NCI-H226 (cell line): ENCODE measurements at regions not wholly inside any gene's neighbourhood (a gene's known extent, or its start where the extent isn't known, plus 50 kb on each side); places are given as distances from the start of the nearest gene placed in this dataset.
A peak's percentile ranks its signal among the peaks of the same experiment; 100 is the strongest.
"Not testable (repeated sequence)": the region's sequence is repeated elsewhere in the genome, so short reads cannot be mapped to it uniquely, and the experiment has no call there.

Source experiments
- DNase-seq: peaks from one replicate; pipeline ENCODE4 v3.0.0-alpha.2; 2015

DNA sequence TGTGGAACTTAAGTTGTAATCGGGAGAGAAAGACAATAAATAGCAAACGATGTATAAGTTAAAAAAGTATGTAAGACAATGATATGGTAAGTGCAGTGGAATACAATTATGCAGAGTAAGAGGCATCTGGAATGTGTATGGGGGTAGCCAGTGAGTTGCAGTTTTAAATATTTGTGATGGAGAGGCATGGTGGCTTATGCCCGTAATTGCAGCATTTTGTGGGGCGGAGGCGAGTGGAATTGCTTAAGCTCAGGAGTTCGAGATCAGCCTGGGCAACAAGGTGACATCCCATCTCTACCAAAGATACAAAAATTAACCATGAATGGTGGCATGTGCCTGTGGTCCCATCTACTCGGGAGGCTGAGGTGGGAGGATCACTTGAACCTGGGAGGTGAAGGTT, 52.5 kb upstream of the WDFY3 start:
- DNase-seq = no peak

DNA sequence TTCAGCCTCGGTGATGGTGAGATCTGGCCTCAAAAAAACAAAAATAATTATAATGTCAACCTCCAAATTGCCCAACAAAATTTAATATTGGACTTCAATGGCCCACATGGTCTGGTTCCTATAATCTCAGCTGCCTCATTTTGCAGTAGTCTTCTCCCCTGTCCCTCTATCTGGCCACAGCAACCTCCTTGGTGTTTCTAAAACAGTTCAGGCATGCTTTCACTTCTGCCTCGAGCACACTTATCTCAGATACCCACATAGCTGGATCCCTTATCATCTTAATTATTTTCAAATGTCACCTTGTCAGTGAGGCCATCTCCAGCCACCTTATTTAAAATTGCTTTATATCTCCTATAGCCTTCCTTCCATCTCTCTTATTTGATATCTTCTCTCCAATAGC, 52.9 kb upstream of the WDFY3 start:
- DNase-seq = no peak

- DNase-seq = no peak
Observed at GRCh38 chr4:85024671-85025070, 58.2 kb upstream of the WDFY3 start.

DNA sequence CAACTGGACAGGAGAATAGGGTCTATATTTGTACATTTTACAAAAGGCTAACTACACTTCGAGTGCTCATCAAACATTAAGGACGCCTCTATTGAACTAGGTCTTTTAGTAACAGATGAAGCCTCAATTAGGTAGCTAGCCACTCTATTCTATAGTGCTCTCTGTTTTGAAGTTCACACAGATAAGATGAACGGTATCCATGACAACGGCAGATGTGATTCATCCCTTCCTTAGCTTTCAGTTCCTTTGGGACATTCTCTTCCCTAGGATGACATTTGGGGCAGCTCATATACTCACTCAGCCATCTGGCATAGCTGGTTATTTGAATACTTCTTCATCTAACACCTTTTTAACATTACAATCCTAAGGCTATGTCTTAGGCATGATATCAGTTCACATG, 62.4 kb upstream of the WDFY3 start:
- no peak for DNase-seq

DNA sequence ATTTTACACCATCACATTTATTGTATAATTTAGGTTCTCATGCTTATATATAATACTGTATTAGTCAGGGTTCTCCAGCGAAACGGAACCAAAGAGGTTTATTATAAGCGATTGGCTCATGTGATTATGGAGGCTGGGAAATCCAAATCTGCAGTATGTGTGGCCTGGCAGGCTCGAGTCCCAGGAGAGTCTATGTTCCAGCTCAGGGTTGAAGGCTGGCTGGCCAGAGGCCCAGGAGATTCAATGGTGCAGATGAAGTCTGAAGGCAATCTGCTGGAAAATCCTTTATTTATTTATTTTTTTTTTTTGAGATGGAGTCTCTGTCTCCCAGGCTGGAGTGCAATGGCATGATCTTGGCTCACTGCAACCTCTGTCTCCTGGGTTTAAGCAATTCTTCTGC, 63.0 kb upstream of the WDFY3 start:
- DNase-seq = no peak

DNA sequence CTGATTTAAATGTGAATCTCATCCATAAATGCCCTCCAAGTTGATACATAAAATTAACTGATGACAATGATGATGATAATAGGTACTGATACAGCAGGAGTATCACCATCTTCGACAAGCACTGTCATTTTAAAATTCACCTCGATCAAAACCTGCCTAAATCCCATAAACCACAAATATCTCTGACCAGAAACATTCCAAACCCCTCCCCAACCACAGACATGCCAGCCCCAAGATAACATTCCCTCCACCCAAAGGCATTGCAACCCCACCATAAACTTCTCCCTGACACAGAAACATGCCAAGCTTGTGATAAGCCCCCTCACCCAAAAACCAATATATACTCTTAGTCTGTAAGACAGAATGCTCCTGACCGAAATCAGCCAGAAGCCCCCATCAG, 63.7 kb upstream of the WDFY3 start:
- no peak for DNase-seq

GRCh38 chr4:85033838-85034237, 67.3 kb upstream of the WDFY3 start:
- DNase-seq = not testable (repeated sequence)

GRCh38 chr4:85039526-85039925, 73.0 kb upstream of the WDFY3 start:
- DNase-seq = peak; percentile 8

GRCh38 chr4:85043812-85044496, 77.5 kb upstream of the WDFY3 start:
- DNase-seq = peak; percentile 1

DNA sequence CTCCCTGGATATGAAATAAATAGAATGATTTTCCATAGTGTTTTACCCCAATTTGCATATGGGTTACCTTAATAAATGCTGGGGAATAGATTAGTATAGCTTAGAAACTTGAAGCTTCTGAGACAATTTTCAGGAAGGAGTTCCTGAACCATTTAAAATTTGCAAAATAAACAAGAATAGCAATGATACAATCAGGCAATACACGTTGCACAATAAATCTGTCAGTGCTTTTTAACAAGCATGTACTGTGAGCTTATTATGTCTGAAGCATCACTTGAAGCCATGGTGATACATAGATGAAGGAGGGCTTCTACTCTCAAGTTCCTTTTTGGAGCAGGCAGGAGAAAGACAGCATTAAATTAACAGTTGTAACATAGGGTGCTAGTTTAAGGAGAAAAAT, 84.2 kb upstream of the WDFY3 start:
- no peak for DNase-seq

DNA sequence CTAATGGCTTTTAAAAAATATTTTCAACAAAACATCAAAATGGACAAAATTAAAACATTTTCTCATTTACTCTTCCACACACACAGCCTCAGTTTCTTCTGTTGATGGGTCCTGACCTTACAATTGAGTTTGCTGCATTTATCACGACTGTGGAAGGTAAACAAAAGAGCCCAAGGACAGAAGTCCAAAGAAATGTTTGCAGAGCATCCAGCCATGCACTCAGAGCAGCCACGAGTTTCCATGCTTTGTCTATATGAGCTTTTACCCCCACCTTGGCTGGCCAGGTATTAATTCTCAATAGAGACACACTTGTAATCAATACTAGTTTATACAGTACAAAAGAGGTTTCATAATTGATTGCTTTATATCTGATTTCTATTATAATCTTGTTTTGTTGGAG, 85.0 kb upstream of the WDFY3 start:
- DNase-seq = no peak

- DNase-seq = not testable (repeated sequence)
Observed at GRCh38 chr4:85054925-85055324, 88.4 kb upstream of the WDFY3 start.

- peak; percentile 2 for DNase-seq
Observed at GRCh38 chr4:85058551-85058950, 92.1 kb upstream of the WDFY3 start.

GRCh38 chr4:85061974-85062373, 95.5 kb upstream of the WDFY3 start:
- no peak for DNase-seq

DNA sequence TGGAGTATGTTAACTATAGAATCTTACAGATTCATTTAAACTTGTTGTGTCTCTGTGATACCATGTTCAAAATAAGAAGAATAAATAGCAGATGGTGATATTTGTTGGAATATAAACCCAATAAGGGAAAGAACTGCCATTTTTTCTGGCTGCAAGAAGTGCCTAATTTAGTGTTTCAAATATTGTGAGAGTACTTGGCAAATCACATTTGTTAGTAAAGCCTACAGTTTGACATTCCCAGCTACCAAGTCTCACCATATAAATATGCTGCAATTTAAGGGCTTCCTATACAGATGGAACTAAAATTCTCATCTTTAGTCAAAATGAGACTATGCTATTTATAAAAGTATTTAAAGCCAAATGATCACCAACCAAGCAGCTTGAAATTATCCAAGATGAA, 96.0 kb upstream of the WDFY3 start:
- no peak for DNase-seq

- no peak for DNase-seq
Observed at GRCh38 chr4:85067342-85067741, 100.9 kb upstream of the WDFY3 start.

DNA sequence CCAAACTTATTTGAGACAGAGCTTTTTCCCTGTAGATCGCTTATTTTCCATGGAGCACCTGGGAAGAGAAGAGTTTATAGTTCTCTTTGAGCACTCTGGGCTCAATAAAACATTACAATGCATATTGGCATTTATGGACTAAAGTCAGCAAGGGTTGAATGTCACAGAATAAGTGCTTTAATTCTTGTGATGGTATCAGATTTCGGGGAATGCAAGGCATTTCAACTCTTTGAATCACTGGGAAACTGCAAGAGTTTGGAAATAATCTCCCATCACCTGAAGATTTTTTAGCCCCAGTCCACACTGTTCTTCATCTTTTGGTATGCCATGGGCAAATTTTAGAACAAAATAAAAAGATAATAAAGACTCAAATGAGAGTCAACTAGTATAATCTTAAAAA, 111.5 kb upstream of the WDFY3 start:
- DNase-seq = no peak

DNA sequence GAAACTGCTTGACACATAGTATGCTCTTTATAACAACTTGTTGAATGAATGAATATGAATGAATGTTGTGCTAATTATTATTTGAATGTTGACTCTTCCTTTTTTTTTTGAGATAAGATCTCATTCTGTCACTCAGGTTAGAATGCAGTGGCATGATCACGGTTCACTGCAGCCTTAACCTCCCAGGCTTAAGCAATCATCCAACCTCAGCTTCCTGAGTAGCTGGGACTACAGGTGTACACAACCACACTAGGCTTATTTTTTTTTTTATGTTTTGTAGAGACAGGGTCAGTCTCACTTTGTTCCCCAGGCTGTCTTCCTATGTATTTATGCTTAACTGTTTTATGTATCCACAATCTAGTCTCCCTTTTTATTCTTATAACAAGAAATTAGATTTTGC, 114.7 kb upstream of the WDFY3 start:
- DNase-seq = no peak

DNA sequence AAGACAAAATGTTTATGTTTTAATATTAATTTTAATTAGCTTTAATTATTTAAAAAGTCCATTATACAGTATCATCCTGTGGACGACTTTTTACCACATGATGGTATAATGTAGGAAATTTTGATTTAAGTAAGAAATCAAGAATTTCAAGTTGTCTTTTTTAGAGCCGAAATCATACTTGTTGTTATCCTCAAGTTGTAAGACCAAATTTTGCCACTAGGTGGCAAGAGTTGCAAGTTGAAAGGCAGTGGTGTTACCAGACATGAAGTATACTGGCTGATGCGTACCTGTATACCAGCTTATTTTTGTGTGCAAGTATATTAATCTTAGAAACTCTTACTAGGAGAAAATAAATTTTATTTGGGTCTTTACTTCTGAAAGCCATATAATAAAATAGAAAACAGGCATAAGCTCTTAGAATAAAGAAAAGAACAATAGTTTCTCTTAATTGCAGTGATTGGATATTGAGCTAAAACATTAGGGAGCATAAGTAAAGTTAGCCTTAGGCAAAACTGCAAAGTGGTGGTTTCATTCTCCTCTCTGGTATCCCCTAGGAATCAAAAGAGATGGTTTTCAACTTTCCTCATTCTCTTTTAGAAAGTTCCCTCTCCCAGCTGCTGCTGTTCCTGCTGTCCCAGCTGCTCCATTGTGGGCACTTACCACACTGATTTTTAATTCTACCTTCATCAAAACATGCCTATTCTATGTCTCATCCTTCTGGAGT, 118.0 kb upstream of the WDFY3 start:
- peak; percentile 35 for DNase-seq

DNA sequence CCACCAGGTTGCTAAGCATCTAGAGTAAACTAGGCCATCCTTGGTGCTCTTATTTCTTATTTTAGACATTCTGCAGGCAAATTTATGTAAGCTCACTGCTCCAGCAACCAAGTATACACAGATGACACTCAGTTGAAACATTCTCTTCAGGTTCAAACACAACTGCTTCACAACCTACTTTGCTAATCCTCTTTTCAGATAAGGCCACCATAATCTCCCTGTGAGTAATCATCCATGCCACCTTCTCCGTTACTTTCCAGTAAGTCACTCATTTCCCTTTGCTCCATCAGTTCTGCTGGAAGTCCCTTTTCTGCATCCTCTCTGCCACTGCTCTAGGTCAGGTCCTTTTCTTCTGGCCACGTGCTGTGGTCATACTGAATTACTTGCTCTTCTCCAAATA, 120.2 kb upstream of the WDFY3 start:
- no peak for DNase-seq

- no peak for DNase-seq
Observed at GRCh38 chr4:85092536-85092935, 126.0 kb upstream of the WDFY3 start.

DNA sequence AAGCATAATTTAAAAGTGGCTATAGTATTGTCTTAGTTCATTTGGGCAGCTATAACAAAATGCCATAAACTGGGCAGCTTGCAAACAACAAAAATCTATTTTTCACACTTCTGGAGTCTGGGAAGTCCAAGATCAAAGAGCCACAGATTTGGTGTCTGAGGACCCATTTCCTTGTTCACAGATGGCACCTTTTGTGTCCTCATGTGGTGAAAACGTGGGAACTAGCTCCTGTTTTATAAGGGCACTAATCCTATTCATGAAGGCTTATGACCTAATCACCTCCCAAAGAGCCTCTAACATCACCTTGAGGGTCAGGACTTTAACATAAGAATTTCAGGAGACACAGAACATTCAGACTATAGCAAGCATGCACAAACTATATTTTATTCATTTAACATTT, 126.5 kb upstream of the WDFY3 start:
- DNase-seq = no peak

DNA sequence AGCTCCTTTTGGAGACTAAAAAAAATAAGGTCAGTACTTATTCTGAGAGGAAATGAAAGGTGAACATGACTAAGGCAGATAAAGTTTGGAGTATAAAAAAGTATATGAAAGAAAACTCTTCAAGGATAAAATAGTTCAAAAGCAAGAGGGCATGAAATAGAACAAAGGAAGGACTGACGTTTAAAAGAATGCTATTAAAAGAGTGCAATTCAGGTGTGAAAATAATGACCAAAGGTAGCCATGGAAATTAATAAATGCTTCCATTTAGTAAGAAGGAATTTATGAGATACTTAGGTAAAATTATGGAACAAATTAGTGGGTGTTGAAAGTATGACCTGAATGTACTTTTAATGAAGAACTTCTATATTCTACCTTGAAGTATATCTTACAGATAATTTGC, 128.2 kb upstream of the WDFY3 start:
- no peak for DNase-seq

- no peak for DNase-seq
Observed at GRCh38 chr4:85102606-85103005, 136.1 kb upstream of the WDFY3 start.

GRCh38 chr4:85106166-85106565, 139.7 kb upstream of the WDFY3 start:
- DNase-seq = no peak
